Naive B cell (primary cell): ENCODE measurements at regions not wholly inside any gene's neighbourhood (a gene's known extent, or its start where the extent isn't known, plus 50 kb on each side); places are given as distances from the start of the nearest gene placed in this dataset.
"Not testable (repeated sequence)": the region's sequence is repeated elsewhere in the genome, so short reads cannot be mapped to it uniquely, and the experiment has no call there.

Experiments
- ATAC-seq, 2 donors: fragments of 150-1000 bp; cut with Tn5 transposase; 2 replicates each; pipeline ENCODE4 v1.10.0; 2021; ENCODE audit warnings: low read depth in 2 of 2, mild to moderate bottlenecking in 2 of 2, moderate library complexity in 2 of 2
- DNase-seq: peaks from one replicate; pipeline ENCODE4 v3.0.0; 2022
- H3K27ac Mint-ChIP-seq, 6 donors: one replicate each; pipeline ENCODE4 v1.8.0; 2020 to 2022; ENCODE audit warnings: mild to moderate bottlenecking in 6 of 6, mixed read lengths in 6 of 6, moderate library complexity in 5 of 6, inconsistent platforms in 2 of 6
- H3K27me3 Mint-ChIP-seq, 3 donors: one replicate each; pipeline ENCODE4 v1.8.0; 2021 to 2022; ENCODE audit warnings: mixed read lengths in 3 of 3, mild to moderate bottlenecking in 1 of 3
- H3K36me3 Mint-ChIP-seq, 2 donors: one replicate each; pipeline ENCODE4 v1.8.0; 2020 to 2022; ENCODE audit warnings: mixed read lengths in 2 of 2, inconsistent platforms in 1 of 2, mild to moderate bottlenecking in 1 of 2
- H3K4me1 Mint-ChIP-seq, 3 donors: one replicate each; pipeline ENCODE4 v1.8.0; 2020 to 2022; ENCODE audit warnings: mixed read lengths in 3 of 3, inconsistent platforms in 1 of 3, mild to moderate bottlenecking in 1 of 3, moderate library complexity in 1 of 3
- H3K4me3 Mint-ChIP-seq, 8 donors: one replicate each; pipeline ENCODE4 v1.8.0; 2020 to 2022; ENCODE audit warnings: mild to moderate bottlenecking in 8 of 8, mixed read lengths in 8 of 8, moderate library complexity in 8 of 8, inconsistent platforms in 2 of 8
- H3K9me3 Mint-ChIP-seq, 7 donors: one replicate each; pipeline ENCODE4 v1.8.0; 2020 to 2022; ENCODE audit warnings: mixed read lengths in 7 of 7, mild to moderate bottlenecking in 5 of 7, inconsistent platforms in 2 of 7, moderate library complexity in 1 of 7

- H3K4me1 Mint-ChIP-seq = no peaks in the 10 kb centered on the region
- no peaks in the 10 kb centered on the region for H3K27me3 Mint-ChIP-seq
- no peaks in the 10 kb centered on the region for H3K36me3 Mint-ChIP-seq
- DNase-seq = no peak
- H3K4me3 Mint-ChIP-seq = no peak overlapping the region
- no peak for ATAC-seq
- peaks cover 0 to 7% (median 0%) of the 10 kb centered on the region in 7 donors for H3K9me3 Mint-ChIP-seq
- no peak overlapping the region for H3K27ac Mint-ChIP-seq
Measured at GRCh38 chr5:19175776-19176570, 812.0 kb downstream of the CDH18 start.

GRCh38 chr5:19179571-19179970, 808.4 kb downstream of the CDH18 start:
- no peaks in the 10 kb centered on the region for H3K36me3 Mint-ChIP-seq
- H3K9me3 Mint-ChIP-seq = peaks cover 0 to 4% (median 0%) of the 10 kb centered on the region in 7 donors
- H3K27me3 Mint-ChIP-seq = no peaks in the 10 kb centered on the region
- no peak overlapping the region for H3K27ac Mint-ChIP-seq
- no peak overlapping the region for H3K4me3 Mint-ChIP-seq
- no peak for DNase-seq
- H3K4me1 Mint-ChIP-seq = no peaks in the 10 kb centered on the region
- no peak for ATAC-seq

GRCh38 chr5:19189176-19189575, 798.8 kb downstream of the CDH18 start:
- Mint-ChIP-seq H3K9me3 (peaks cover 0 to 11% (median 2%) of the 10 kb centered on the region in 7 donors), H3K4me1 (no peaks in the 10 kb centered on the region), H3K27ac (no peak overlapping the region), H3K4me3 (no peak overlapping the region), H3K27me3 (no peaks in the 10 kb centered on the region), H3K36me3 (no peaks in the 10 kb centered on the region)
- no peak for ATAC-seq
- no peak for DNase-seq

GRCh38 chr5:19193631-19194030, 794.4 kb downstream of the CDH18 start:
- no peaks in the 10 kb centered on the region for H3K36me3 Mint-ChIP-seq
- ATAC-seq (no peak), DNase-seq (no peak)
- H3K9me3 Mint-ChIP-seq = peaks cover 0 to 2% (median 0%) of the 10 kb centered on the region in 7 donors
- no peaks in the 10 kb centered on the region for H3K27me3 Mint-ChIP-seq
- no peaks in the 10 kb centered on the region for H3K4me1 Mint-ChIP-seq
- H3K4me3 Mint-ChIP-seq = no peak overlapping the region
- no peak overlapping the region for H3K27ac Mint-ChIP-seq

GRCh38 chr5:19196631-19197030, 791.4 kb downstream of the CDH18 start:
- Mint-ChIP-seq H3K36me3 (no peaks in the 10 kb centered on the region), H3K4me1 (no peaks in the 10 kb centered on the region), H3K27me3 (no peaks in the 10 kb centered on the region), H3K27ac (no peak overlapping the region), H3K4me3 (no peak overlapping the region), H3K9me3 (peaks cover 0 to 6% (median 0%) of the 10 kb centered on the region in 7 donors)
- no peak for DNase-seq
- no peak for ATAC-seq

GRCh38 chr5:19200251-19200650, 787.7 kb downstream of the CDH18 start:
- Mint-ChIP-seq H3K4me3 (peak overlapping the region in 1 of 8 donors; percentile 58), H3K4me1 (no peaks in the 10 kb centered on the region), H3K36me3 (no peaks in the 10 kb centered on the region), H3K27me3 (no peaks in the 10 kb centered on the region), H3K9me3 (peaks cover 0 to 6% (median 2%) of the 10 kb centered on the region in 7 donors), H3K27ac (no peak overlapping the region)
- DNase-seq (no peak), ATAC-seq (no peak)

- H3K4me1 Mint-ChIP-seq = no peaks in the 10 kb centered on the region
- H3K4me3 Mint-ChIP-seq = no peak overlapping the region
- DNase-seq (no peak), ATAC-seq (no peak)
- H3K36me3 Mint-ChIP-seq = no peaks in the 10 kb centered on the region
- H3K9me3 Mint-ChIP-seq = peaks cover 0 to 13% (median 3%) of the 10 kb centered on the region in 7 donors
- H3K27me3 Mint-ChIP-seq = no peaks in the 10 kb centered on the region
- H3K27ac Mint-ChIP-seq = no peak overlapping the region
Measured at GRCh38 chr5:19208397-19208796, 779.6 kb downstream of the CDH18 start.

- no peaks in the 10 kb centered on the region for H3K27me3 Mint-ChIP-seq
- H3K9me3 Mint-ChIP-seq = peaks cover 0 to 17% (median 3%) of the 10 kb centered on the region in 7 donors
- ATAC-seq (no peak), DNase-seq (no peak)
- H3K4me1 Mint-ChIP-seq = no peaks in the 10 kb centered on the region
- no peaks in the 10 kb centered on the region for H3K36me3 Mint-ChIP-seq
- H3K4me3 Mint-ChIP-seq = no peak overlapping the region
- no peak overlapping the region for H3K27ac Mint-ChIP-seq
Measured at GRCh38 chr5:19210886-19211285, 777.1 kb downstream of the CDH18 start.

GRCh38 chr5:19229179-19229835, 758.7 kb downstream of the CDH18 start:
- ATAC-seq (no peak), DNase-seq (no peak)
- Mint-ChIP-seq H3K27me3 (no peaks in the 10 kb centered on the region), H3K4me3 (no peak overlapping the region), H3K27ac (peak overlapping the region in 1 of 6 donors; percentile 52), H3K4me1 (no peaks in the 10 kb centered on the region), H3K9me3 (peaks cover 0 to 5% (median 0%) of the 10 kb centered on the region in 7 donors), H3K36me3 (no peaks in the 10 kb centered on the region)

GRCh38 chr5:19233573-19233972, 754.4 kb downstream of the CDH18 start:
- ATAC-seq (no peak), DNase-seq (no peak)
- Mint-ChIP-seq H3K27ac (no peak overlapping the region), H3K4me1 (no peaks in the 10 kb centered on the region), H3K27me3 (no peaks in the 10 kb centered on the region), H3K9me3 (peaks cover 0 to 5% (median 0%) of the 10 kb centered on the region in 7 donors), H3K36me3 (no peaks in the 10 kb centered on the region), H3K4me3 (no peak overlapping the region)

- no peaks in the 10 kb centered on the region for H3K27me3 Mint-ChIP-seq
- ATAC-seq (no peak), DNase-seq (no peak)
- no peak overlapping the region for H3K27ac Mint-ChIP-seq
- no peaks in the 10 kb centered on the region for H3K4me1 Mint-ChIP-seq
- no peaks in the 10 kb centered on the region for H3K36me3 Mint-ChIP-seq
- H3K4me3 Mint-ChIP-seq = peak overlapping the region in 1 of 8 donors; percentile 22
- H3K9me3 Mint-ChIP-seq = peaks cover 0 to 5% (median 0%) of the 10 kb centered on the region in 7 donors
Measured at GRCh38 chr5:19235101-19235584, 752.9 kb downstream of the CDH18 start.

- ATAC-seq = no peak
- Mint-ChIP-seq H3K4me1 (no peaks in the 10 kb centered on the region), H3K27me3 (no peaks in the 10 kb centered on the region), H3K27ac (no peak overlapping the region), H3K36me3 (no peaks in the 10 kb centered on the region), H3K4me3 (no peak overlapping the region), H3K9me3 (peaks cover 0 to 4% (median 0%) of the 10 kb centered on the region in 7 donors)
- DNase-seq = no peak
Measured at GRCh38 chr5:19240170-19240569, 747.8 kb downstream of the CDH18 start.

GRCh38 chr5:19241690-19242089, 746.3 kb downstream of the CDH18 start:
- no peak for DNase-seq
- Mint-ChIP-seq H3K4me1 (no peaks in the 10 kb centered on the region), H3K9me3 (peaks cover 0 to 8% (median 4%) of the 10 kb centered on the region in 7 donors), H3K4me3 (no peak overlapping the region), H3K36me3 (no peaks in the 10 kb centered on the region), H3K27me3 (no peaks in the 10 kb centered on the region), H3K27ac (no peak overlapping the region)
- ATAC-seq = no peak

- H3K4me3 Mint-ChIP-seq, H3K9me3 Mint-ChIP-seq, H3K27ac Mint-ChIP-seq, ATAC-seq, H3K27me3 Mint-ChIP-seq, H3K36me3 Mint-ChIP-seq, DNase-seq, H3K4me1 Mint-ChIP-seq: not testable (repeated sequence)
Measured at GRCh38 chr5:19246191-19246590, 741.8 kb downstream of the CDH18 start.
